CD1c-positive myeloid dendritic cell (primary cell): ENCODE measurements at regions not wholly inside any gene's neighbourhood (a gene's known extent, or its start where the extent isn't known, plus 50 kb on each side); places are given as distances from the start of the nearest gene placed in this dataset.
A peak's percentile ranks its signal among the peaks of the same experiment; 100 is the strongest.

Source experiments
- DNase-seq: peaks from one replicate; pipeline ENCODE4 v3.0.0-alpha.2; 2016; ENCODE audit errors: extremely low spot score

- no peak for DNase-seq
Observed at GRCh38 chr6:18335948-18336347, 51.2 kb upstream of the RNF144B start.

- DNase-seq: no peak
Observed at GRCh38 chr6:18334251-18334650, 52.9 kb upstream of the RNF144B start.

- DNase-seq: peak; percentile 90
Observed at GRCh38 chr6:18330548-18331081, 56.5 kb upstream of the RNF144B start.

- DNase-seq: peak; percentile 63
Observed at GRCh38 chr6:18329776-18330175, 57.4 kb upstream of the RNF144B start.

- peak; percentile 79 for DNase-seq
Observed at GRCh38 chr6:18328540-18328939, 58.6 kb upstream of the RNF144B start.

- DNase-seq: peak; percentile 36
Observed at GRCh38 chr6:18328070-18328469, 59.1 kb upstream of the RNF144B start.

GRCh38 chr6:18327626-18328025, 59.5 kb upstream of the RNF144B start:
- peak; percentile 35 for DNase-seq

GRCh38 chr6:18326980-18327379, 60.2 kb upstream of the RNF144B start:
- DNase-seq: no peak

GRCh38 chr6:18326001-18326400, 61.1 kb upstream of the RNF144B start:
- DNase-seq: no peak

- DNase-seq: peak; percentile 38
Observed at GRCh38 chr6:18324706-18325042, 60.3 kb upstream of the DEK start.

GRCh38 chr6:18323935-18324705, 59.8 kb upstream of the DEK start:
- DNase-seq: peak; percentile 81

- DNase-seq: peak; percentile 59
Observed at GRCh38 chr6:18317850-18318249, 53.5 kb upstream of the DEK start.

GRCh38 chr6:18314317-18314997, 50.1 kb upstream of the DEK start:
- no peak for DNase-seq
